GM19467 (cell line): ENCODE measurements at regions not wholly inside any gene's neighbourhood (a gene's known extent, or its start where the extent isn't known, plus 50 kb on each side); places are given as distances from the start of the nearest gene placed in this dataset.

ENCODE experiments used
- ATAC-seq: cut with Tn5 transposase; IDR thresholded peaks from one replicate; pipeline ENCODE4 v1.9.1; 2021; ENCODE audit warnings: mild to moderate bottlenecking, moderate library complexity; ENCODE audit not compliant: unreplicated experiment

DNA sequence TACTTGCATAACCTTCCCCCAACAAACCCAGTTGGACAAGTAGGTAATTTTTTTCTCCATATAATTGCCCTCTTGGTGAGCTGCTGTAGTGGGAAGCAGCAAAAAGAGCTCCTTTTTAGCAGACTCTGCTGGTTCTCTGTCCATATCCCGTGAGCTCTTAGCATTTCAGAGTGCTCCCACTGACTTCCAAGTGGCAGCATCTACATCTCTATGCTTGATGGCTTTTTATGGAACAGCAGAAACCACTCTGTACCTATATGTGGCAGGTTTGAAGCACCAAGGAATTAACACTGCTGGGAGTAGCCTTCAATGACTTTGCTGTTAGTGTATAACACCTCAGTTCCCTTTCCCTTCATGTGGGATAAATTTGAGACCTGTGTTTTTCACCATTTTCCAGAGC is 168.4 kb upstream of the NHS start:
- no peak for ATAC-seq

DNA sequence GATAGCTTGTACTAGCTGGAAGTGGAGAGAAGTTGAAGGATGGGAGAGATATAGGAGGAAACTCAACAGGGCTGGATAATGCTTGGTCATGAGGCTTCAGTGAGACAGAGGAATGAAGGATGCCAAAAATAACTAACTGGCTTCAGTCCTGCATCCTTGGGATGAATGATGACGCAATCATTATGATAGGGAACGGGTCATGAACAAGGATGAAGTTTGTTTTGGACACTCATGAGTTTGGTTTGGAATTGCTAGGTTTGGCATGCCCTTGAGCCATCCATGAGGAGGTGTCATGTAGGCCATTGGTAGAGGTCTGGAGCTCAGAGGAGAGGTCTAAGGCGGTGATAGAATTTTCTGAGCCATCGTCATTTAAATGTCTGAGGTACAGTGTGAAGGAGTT is 160.0 kb upstream of the NHS start:
- no peak for ATAC-seq

DNA sequence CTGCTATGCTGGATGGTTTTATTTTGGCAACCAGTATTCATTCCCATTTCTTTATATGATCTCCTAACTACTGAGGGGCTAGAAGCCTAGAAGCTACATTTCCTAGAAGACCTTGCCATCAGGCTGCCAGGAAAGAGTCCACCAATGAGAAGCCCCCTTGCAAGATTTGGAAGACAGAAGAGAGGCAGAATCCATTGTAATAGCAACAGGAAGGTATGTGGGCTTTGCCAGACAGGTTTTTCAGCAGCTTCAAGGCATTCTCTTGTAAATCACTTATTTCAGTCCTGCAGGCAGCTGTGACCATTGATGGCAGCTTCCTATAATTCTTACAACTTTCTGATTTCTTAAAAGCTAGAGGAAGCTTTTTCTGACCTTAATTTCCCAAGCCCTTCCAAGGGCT is 148.3 kb upstream of the NHS start:
- no peak for ATAC-seq

DNA sequence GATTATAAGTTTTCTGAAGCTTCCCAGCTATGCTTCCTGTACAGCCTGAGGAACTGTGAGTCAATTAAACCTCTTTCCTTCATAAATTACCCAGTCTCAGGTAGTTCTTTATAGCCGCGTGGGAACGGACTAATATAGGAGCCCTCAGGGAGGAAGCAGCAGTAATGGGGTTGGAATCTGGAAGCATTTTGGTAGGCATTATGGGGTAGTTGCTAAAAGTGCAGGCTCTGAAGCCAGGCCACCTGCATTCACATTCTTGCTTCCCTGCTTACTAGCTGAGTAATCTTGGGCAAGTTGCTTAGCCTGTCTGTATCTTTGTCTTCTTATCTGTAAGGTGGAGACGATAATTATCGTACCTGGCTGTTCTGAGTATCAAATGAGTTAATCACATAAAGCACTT is 137.9 kb upstream of the NHS start:
- ATAC-seq, result no peak

DNA sequence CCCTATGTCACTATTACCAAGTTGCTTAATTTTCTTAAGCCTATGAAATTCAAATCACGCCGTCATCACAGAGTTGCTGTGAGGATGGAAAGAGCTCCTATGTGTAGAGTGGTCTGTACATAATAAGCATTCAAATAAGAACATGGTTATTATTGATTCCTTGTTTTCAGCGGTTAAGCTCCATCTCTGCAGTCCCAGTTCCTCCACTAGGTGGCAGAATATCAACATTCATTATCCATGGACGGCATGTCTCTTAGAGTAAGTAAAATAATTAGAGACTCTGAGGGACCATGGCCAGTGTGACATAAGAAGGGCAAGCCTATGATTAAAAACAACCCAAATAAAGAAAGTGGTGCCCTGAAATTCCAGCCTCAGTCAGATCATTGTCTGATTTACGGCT is 132.5 kb upstream of the NHS start:
- peak; percentile 79 for ATAC-seq

DNA sequence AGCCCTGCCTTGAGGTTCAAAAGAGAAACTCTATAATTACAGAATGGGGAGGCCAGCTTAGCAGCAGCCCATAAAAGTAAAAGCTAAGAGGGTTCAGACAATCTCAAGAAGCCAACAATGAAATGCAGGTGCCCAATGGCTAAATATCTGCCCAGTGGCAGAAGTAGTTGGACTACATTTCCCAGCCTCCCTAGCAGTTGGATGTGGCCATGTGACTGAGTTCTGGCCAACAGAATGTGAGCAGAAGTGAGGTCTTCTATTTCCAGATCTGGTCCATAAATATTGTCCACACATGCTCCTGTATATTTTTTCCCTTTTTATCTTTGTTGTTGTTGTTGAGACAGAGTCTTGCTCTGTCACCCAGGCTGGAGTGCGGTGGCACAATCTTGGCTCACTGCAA is 127.9 kb upstream of the NHS start:
- no peak for ATAC-seq

DNA sequence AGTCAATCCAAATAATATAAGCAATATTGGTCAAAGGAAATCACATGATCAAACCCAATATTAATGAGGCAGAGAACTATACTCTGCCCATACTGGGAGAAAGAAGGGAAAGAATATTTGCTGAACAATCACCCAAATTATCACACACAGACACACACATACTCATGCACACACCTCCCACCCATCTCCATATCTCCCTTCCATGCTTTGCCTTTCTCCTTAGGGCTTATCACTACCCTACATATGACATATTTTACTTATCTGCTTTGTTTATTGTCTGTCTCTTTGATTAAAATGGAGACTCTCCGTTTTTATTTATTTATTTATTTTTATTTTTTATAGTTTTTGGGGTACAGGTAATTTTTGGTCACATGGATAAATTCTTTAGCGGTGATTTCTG is 112.9 kb upstream of the NHS start:
- no peak for ATAC-seq

DNA sequence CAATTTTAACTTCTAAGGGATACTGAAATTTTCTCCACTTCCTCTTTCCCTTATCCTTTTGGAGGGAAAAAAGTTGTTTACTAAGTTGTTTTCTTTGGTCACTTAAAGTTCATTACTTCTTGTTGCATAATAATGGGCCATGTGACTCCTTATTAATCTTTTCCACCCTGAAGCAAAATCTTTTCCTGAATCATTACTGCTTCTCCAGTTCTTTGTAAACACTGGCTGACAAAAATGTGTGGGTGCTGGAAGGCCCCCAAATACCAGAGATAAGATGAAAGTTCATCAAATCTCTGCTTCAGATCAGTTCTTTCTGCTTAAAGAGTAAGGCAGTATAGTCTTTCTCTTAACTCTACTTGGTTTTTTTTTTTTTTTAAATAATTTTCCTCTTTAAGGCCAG is 108.9 kb upstream of the NHS start:
- ATAC-seq, result no peak

DNA sequence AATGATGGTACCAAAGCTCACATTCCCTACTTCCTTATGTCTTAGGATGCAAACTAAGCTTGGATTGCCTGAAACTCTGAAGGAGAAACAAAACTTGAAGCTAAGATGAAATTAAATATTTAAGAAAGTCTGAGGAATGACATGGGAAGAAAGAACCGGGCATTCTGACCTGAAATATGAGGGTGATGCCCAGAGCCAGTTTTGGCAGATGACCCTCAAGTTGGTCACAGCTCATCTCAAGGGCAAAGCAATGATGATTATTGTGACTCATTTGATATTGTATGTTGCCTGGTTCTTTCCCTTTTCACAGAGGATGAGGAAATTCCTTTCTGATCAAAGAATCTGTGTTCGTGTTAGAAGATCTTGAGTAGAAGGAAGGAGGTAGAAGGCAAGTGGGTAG is 96.0 kb upstream of the NHS start:
- ATAC-seq, result no peak

DNA sequence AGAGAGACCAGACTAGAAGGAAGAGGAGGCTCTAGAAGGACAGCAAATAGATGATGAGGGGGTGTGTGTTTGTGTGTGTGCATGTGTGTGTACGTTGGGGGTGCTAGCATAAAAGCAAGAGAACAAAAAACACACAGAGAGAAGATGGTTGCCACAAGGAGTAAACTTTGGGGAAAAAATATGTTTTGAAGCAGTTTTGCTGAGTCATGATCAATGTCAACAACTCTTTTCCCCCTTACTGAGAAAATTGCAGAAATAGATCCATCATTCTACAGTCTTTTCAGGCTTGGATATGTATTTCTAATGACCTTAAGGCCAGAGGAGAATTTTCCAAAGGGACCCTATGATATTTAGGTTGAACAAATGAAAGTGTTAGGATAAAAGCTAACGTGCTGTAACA is 89.0 kb upstream of the NHS start:
- no peak for ATAC-seq

DNA sequence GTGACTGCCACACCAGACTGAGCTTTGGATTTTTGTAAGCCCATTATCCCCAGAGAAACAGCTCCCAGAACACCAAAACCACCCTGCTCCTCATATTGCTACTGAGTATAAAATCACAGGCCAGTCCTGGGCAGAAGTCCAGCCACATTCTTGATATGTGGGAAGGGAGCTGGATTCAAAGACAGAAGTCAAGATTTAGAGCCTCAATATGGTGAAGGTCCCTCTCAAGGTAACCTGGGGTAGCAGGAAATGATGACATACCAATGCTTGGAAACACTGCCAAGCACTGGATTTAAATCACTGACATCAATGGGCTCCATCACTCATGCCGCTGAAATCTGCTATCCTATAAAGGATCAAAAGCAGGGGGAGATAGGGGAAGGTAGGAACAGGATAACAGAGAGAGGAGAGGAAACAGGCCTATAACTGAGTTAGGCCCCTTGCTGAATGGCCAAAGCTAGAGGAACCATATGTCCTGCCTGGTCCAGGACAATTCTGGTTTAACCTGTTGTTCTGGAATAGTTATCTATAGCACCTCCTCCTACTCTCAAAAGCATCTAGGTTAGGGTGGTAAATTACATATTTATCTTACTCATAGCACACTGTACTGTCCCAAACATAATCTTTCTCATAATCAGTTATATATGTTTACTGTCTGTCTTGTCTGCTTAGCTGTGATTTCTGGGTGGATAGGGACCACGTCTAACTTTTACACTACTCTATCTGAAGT is 83.7 kb upstream of the NHS start:
- ATAC-seq, result no peak

DNA sequence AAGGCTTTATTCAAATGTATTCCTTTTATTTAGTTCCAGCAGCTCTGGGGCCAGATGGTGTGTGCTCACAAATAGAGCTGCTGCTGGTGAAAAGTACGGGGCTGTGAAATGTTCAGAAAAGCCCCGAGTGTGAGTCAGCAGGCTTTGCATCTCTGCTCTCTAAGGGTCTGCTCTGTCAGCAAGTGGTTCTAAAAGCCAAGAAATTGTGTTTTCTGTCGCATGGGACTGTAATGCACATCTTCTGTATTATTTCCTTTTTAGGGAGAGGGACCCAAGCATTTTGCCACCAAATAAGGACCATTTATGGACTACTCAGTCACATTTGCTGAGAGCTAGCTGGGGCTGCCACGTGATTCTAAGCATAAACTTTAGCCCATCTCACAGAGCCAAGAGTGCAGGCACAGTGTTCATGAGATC is 82.9 kb upstream of the NHS start:
- ATAC-seq, result no peak

DNA sequence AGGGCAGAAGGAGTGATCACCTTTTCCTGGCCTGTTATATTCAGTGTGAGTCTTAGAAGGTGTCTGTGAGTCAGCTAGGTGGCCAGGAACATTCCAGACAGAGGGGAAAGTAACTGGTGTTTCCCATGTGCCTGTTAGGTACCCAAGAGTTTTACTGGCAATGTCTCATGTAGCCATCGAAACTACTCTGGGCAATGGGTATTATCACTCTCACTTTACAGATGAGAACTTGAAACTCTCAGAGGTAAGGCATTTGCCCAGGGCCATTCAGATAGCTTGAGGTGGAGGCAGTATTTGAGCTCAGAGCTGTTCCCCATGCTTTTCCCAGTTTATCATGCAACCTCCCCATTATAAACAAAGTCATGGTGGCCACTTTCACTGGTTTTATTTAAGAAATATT is 80.4 kb upstream of the NHS start:
- no peak for ATAC-seq

DNA sequence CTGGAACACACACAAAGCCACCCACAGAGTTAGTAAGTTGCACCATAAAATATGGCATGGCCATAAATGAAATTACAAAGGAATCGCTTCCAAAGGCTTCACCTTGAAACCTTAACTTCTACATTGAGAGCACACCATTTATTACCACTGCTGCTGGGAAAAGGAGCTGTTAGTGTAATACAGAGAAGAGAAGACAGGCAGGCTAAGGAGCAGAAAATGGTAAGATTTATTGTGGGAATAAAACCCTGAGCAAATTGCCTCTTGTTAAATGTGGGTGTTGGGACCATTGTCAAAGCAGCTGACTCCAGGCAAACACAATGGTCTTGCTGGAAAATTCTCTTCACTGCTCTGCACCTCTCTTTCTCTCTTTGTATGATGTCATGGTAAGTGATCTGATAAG is 79.2 kb upstream of the NHS start:
- ATAC-seq, result no peak

DNA sequence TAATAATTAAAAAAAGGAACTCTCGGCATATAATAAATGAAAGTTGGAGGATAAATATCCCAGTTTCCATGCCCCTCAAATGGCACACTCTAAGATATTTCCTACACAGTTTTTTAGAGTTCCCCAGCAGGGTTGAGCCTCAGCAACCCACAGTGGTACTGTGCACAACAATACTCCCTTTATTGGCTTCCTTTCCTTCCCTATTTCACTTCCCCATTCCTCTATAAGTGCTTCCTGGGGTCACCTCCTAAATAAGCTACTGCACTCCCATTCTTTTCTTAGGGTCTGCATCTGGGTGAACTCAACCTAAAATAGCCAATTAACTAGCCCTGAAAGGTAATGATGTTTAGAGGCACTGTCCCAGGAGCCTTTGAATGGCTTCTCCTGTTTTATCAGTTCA is 76.4 kb upstream of the NHS start:
- ATAC-seq, result no peak

DNA sequence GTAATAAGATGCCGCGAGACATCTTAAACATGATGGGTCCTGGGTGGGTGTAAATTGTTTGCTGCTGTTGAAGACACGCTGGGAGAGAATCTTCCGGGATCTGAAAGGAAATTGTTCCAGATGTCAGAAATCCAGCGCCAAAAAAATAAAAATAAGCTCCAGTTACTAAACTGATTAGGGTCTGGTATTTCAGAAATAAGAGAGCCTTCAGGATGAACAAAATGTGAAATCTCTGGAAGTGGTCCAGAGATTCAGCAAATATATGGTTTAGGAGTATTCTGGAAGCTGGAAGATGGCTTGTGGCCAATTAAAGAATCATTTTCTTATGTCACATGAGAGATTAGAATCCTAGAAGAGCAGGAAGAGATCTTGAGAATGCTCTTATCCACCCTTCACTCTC is 75.8 kb upstream of the NHS start:
- no peak for ATAC-seq

DNA sequence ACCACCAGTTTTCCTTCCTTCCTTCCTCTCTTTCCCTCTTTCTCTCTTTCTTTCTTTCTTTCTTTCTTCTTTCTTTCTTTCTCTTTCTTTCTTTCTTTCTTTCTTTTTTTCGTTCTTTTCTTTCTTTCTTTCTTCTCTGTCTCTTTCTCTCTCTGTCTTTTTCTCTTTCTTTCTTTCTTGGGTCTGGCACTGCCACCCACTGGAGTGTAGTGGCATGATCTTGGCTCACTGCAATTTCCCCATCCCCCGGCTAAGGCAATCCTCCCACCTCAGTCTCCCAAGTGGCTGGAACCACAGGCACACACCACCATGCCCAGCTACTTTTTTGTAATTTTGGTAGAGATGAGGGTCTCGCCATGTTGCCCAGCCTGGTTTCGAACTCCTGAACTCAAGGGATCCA is 51.6 kb upstream of the NHS start:
- ATAC-seq, result no peak
